B cell (primary cell): ENCODE measurements at regions not wholly inside any gene's neighbourhood (a gene's known extent, or its start where the extent isn't known, plus 50 kb on each side); places are given as distances from the start of the nearest gene placed in this dataset.

Experiments
- CTCF ChIP-seq: fragments of 200-600 bp; IDR thresholded peaks from one replicate; pipeline ENCODE4 v1.8.0; 2022; ENCODE audit warnings: antibody characterized with exemption, mild to moderate bottlenecking
- EZH2 ChIP-seq: IDR thresholded peaks from 2 replicates; pipeline ENCODE4 v1.6.1; 2012; ENCODE audit warnings: borderline replicate concordance, low read depth, mild to moderate bottlenecking, moderate library complexity, low read length; ENCODE audit not compliant: insufficient read depth, poor library complexity, severe bottlenecking

DNA sequence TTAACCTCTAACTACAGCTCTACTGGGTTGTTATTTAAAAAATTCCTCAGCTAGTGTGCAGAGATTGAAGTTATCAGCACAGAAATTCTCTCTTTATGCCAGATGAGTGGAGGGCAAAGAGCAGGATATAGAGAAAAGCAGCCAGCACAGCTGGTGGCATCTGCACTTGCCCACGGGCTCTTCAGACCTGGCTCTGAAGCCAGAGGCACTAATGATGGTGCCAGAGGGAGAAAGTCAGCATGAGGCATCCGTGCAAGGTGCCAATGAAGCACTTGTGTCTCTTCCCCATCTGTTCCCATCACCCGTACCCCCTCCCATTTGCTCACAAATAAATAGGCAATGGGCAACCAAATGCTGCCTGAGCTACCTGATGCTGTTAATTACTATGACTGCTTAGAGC, 138.9 kb downstream of the OLFM4 start:
- TF ChIP-seq CTCF (no peak), EZH2 (no peak)
